HEK293T (cell line): ENCODE measurements at regions not wholly inside any gene's neighbourhood (a gene's known extent, or its start where the extent isn't known, plus 50 kb on each side); places are given as distances from the start of the nearest gene placed in this dataset.

Experiments
- CTCF ChIA-PET: fragments of 350-600 bp; formaldehyde crosslinking; extraction: SDS; loops from one replicate; lab custom pipeline; 2021; ENCODE audit warnings: antibody characterized with exemption, inconsistent platforms; lab: Yijun Ruan, JAX
- POLR2A ChIA-PET: fragments of 350-600 bp; formaldehyde crosslinking; extraction: SDS; loops from one replicate; lab custom pipeline; 2020; ENCODE audit warnings: antibody characterized with exemption, inconsistent platforms; lab: Yijun Ruan, JAX
- DNase-seq: peaks from one replicate; pipeline ENCODE4 v3.0.0; 2012; ENCODE audit warnings: mixed read lengths; ENCODE audit errors: extremely low spot score
- ARNT ChIP-seq: fragments of 450-650 bp; IDR thresholded peaks from 2 replicates; pipeline ENCODE4 v1.6.1; 2017; ENCODE audit warnings: mild to moderate bottlenecking
- BHLHE40 ChIP-seq: fragments of 450-650 bp; IDR thresholded peaks from 2 replicates; pipeline ENCODE4 v1.6.1; 2016; ENCODE audit warnings: mild to moderate bottlenecking, moderate library complexity, borderline replicate concordance
- CTBP1 ChIP-seq: fragments of 450-650 bp; IDR thresholded peaks from 2 replicates; pipeline ENCODE4 v1.6.1; 2016; ENCODE audit warnings: borderline replicate concordance
- ELF4 ChIP-seq: fragments of 450-650 bp; IDR thresholded peaks from 2 replicates; pipeline ENCODE4 v1.6.1; 2017; ENCODE audit warnings: antibody characterized with exemption
- FOXA1 ChIP-seq: fragments of 450-650 bp; IDR thresholded peaks from 2 replicates; pipeline ENCODE4 v1.6.1; 2016; ENCODE audit warnings: mild to moderate bottlenecking
- FOXK2 ChIP-seq: fragments of 450-650 bp; IDR thresholded peaks from 2 replicates; pipeline ENCODE4 v1.6.1; 2016; ENCODE audit warnings: mild to moderate bottlenecking
- FOXM1 ChIP-seq: fragments of 450-650 bp; IDR thresholded peaks from 2 replicates; pipeline ENCODE4 v1.6.1; 2017; ENCODE audit warnings: mild to moderate bottlenecking, borderline replicate concordance
- HDGF ChIP-seq: fragments of 450-650 bp; IDR thresholded peaks from 2 replicates; pipeline ENCODE4 v1.6.1; 2017; ENCODE audit warnings: antibody characterized with exemption, borderline replicate concordance
- L3MBTL2 ChIP-seq: fragments of 450-650 bp; conservative IDR thresholded peaks from 2 replicates; pipeline ENCODE4 v1.6.1; 2016; ENCODE audit warnings: mild to moderate bottlenecking
- LEF1 ChIP-seq: fragments of 450-650 bp; IDR thresholded peaks from 2 replicates; pipeline ENCODE4 v1.6.1; 2017; ENCODE audit warnings: mild to moderate bottlenecking, borderline replicate concordance
- NFRKB ChIP-seq: fragments of 450-650 bp; IDR thresholded peaks from 2 replicates; pipeline ENCODE4 v1.6.1; 2016; ENCODE audit warnings: mild to moderate bottlenecking, moderate library complexity
- SP1 ChIP-seq: fragments of 450-650 bp; IDR thresholded peaks from 2 replicates; pipeline ENCODE4 v1.6.1; 2017
- SUZ12 ChIP-seq: fragments of 450-650 bp; IDR thresholded peaks from 2 replicates; pipeline ENCODE4 v1.6.1; 2016; ENCODE audit warnings: mild to moderate bottlenecking
- TARDBP ChIP-seq: fragments of 450-650 bp; IDR thresholded peaks from 2 replicates; pipeline ENCODE4 v1.6.1; 2016
- ZNF384 ChIP-seq: fragments of 450-650 bp; IDR thresholded peaks from 2 replicates; pipeline ENCODE4 v1.6.1; 2016
- TF ChIP-seq, protein P1 (sequence below): fragments of 450-650 bp; IDR thresholded peaks from 2 replicates; pipeline ENCODE4 v1.6.1; 2016

DNA sequence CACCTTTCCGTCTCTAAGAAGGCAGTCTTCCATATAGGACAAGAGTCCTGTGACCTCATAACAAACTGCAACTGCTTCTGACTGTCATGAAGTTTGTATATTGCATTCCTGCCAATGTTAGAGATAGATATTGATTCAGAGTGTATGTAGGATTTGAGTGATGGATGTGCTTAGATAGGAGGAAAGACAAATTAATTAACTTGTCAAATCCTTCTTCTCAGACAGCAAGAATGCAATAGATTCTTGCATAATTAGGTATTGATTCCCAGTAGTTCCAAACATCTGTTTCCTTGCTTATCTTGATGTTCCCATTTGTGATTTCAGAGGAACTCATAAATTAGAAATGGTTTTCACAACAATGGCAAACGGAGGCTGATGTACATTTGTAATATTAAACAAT, 555.3 kb downstream of the TRAM1L1 start:
- TF ChIP-seq TARDBP (no peak), FOXA1 (no peak)
- DNase-seq, result no peak
- CTCF ChIA-PET, result no interaction called here
- POLR2A ChIA-PET, result no interaction called here

DNA sequence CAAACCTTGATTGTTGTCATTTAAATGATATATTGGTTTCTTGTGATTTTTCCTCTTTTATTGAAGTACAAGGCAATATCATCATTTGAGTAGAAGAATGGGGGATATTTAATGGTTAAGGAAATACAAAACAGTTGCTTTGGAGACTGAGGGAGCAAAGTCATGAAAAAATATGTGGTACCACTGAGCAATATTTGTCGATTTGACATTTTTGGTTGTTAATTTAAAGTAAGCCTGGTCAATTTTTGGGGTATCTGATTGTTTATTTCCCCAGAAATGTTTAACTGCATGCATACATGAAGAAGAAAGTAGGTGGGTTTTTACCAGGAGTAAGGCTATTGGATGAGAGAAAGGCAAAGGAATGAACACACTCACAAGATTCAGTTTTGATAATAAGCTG, 556.2 kb downstream of the TRAM1L1 start:
- ChIA-PET POLR2A (no interaction called here), CTCF (no interaction called here)
- DNase-seq, result no peak
- no peak for TF ChIP-seq NFRKB
- no peak for TF ChIP-seq L3MBTL2
- TF ChIP-seq BHLHE40, result no peak
- no peak for TF ChIP-seq ARNT
- TF ChIP-seq, protein P1, sequence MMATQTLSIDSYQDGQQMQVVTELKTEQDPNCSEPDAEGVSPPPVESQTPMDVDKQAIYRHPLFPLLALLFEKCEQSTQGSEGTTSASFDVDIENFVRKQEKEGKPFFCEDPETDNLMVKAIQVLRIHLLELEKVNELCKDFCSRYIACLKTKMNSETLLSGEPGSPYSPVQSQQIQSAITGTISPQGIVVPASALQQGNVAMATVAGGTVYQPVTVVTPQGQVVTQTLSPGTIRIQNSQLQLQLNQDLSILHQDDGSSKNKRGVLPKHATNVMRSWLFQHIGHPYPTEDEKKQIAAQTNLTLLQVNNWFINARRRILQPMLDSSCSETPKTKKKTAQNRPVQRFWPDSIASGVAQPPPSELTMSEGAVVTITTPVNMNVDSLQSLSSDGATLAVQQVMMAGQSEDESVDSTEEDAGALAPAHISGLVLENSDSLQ, result no peak
- TF ChIP-seq HDGF, result no peak
- no peak for TF ChIP-seq CTBP1
- TF ChIP-seq TARDBP, result no peak
- TF ChIP-seq FOXK2, result no peak
- no peak for TF ChIP-seq ELF4
- TF ChIP-seq LEF1, result no peak
- no peak for TF ChIP-seq FOXA1
- TF ChIP-seq FOXM1, result no peak
- no peak for TF ChIP-seq ZNF384
- no peak for TF ChIP-seq SP1
- no peak for TF ChIP-seq SUZ12

DNA sequence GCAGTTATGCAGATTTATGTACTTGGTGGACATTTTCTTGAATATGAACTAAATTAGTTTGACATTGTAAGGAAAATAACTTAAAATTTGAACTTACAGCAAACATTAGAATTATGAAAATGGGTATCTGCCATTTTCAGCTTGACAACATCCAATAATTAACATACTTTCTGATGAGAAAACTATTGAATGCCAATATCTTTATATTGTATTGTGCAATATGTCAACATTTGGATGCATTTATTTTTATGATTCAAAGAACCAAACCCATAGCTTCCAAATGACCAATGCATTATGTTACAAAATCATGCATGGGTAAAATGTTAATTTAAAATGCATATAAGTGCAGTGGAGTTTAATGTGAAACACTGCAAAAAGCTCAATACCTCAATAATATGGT, 562.5 kb downstream of the TRAM1L1 start:
- POLR2A ChIA-PET, result no interaction called here
- DNase-seq, result no peak
- CTCF ChIA-PET, result no interaction called here

DNA sequence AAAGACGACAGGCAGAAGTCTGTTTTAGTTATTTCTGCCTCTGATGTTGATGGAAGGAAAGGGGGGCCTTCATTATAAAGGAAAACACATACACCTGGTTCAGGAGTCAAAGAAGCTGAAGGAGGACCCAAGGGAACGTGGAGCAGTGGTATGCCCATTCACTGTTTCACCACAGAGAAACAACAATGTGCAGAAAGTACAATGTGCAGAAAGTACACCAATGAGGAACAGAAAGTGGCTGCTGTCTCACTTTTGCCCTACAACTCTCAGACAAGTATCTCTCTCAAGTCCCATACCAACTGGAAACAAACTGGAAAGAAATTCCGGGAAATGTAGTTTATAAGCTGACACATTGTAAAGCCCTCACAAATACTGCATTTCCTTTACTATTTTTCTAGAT, 564.5 kb downstream of the TRAM1L1 start:
- ChIA-PET CTCF (no interaction called here), POLR2A (no interaction called here)
- no peak for TF ChIP-seq ELF4
- no peak for TF ChIP-seq CTBP1
- no peak for TF ChIP-seq SUZ12
- no peak for TF ChIP-seq LEF1
- no peak for TF ChIP-seq NFRKB
- TF ChIP-seq L3MBTL2, result no peak
- DNase-seq, result no peak

More for the DNA sequence above, 562.5 kb downstream of the TRAM1L1 start:
- TF ChIP-seq TARDBP (no peak), L3MBTL2 (no peak), FOXK2 (no peak), ARNT (no peak), HDGF (no peak), ZNF384 (no peak)

DNA sequence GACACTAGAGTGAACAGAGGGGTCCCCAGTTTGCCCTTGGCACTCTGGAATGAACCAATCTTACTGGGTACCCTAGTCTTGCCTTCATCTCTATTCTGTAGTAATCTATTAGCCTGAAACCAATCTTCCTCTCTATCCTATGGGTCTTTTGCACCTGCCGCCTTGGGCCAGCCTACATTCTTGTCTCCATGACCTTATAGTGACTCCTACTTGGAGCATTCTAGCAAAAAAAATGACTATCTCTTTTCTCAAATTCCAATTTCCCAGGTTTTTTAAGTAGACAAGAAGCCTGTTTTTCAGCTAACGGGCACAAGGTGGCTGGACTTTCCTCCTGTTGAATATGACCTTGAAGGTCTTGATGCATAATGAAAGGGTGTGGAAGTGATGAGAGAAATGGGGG, 568.7 kb downstream of the TRAM1L1 start:
- POLR2A ChIA-PET, result no interaction called here
- CTCF ChIA-PET, result no interaction called here
- TF ChIP-seq CTBP1, result no peak
- DNase-seq, result no peak

DNA sequence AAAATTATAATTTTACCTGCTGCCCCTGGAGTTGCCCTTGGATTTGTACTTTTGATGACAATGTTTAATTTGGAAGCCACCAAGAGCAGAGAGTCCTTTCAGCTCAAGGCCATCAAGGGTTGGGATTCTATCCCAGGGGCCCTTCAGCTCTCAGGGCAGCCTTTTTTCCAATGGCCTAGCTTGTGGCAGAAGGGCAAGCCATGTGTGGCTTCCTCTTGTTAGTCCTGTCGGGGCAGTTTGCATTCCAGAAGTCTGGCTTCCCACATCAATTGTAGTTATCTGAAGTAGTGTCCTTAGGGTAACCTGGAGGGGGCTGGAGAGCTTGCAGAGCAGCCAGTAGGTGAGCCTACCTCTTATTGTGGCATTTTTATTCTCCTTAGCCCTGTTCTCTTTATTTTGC, 569.4 kb downstream of the TRAM1L1 start:
- POLR2A ChIA-PET, result no interaction called here
- DNase-seq, result no peak
- CTCF ChIA-PET, result no interaction called here
- TF ChIP-seq CTBP1, result no peak
- no peak for TF ChIP-seq FOXK2
- no peak for TF ChIP-seq LEF1
- no peak for TF ChIP-seq NFRKB
- TF ChIP-seq, protein P1, result no peak
- no peak for TF ChIP-seq BHLHE40
- no peak for TF ChIP-seq TARDBP
- TF ChIP-seq SP1, result no peak
- no peak for TF ChIP-seq HDGF

DNA sequence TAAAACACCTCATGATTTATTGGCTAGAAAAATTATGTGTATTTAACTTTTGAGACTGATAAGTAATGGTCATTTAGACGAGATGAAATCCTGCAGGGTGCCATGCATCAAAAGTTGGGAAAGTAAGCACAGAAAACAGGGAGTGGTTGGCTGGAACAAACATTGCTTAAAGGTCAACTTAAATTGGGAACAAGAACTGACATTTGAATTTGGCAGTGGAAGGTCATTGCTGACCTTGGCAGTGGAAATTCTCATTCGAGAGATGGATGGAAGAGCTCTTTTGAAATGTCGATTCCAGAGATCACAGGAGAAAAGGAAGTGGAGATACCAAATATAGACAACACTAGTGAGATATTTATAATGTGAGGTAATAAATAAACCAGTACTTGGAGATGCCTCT, 572.8 kb downstream of the TRAM1L1 start:
- CTCF ChIA-PET, result no interaction called here
- TF ChIP-seq FOXA1 (no peak), SP1 (no peak), LEF1 (no peak), CTBP1 (no peak), FOXM1 (no peak), BHLHE40 (no peak), ELF4 (no peak)
- no peak for DNase-seq
- POLR2A ChIA-PET, result no interaction called here

DNA sequence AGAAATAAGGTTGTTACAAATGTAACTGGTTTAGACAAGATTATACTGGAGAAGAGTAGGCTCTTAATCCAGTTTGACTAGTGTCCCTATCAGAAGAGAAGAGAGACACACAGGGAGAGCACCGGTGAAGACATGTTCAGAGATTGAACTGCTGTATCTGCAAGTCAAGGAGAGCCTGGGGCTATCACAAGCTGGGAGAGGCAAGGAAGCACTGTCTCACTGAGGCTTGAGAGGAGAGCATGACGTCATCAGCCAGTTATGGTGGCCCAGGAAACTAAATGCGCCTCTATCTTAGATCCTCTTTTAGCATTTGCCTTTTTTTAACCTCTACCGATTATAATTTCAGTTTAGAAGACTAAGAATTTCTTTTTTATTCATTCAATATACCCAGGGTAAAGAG, 583.4 kb downstream of the TRAM1L1 start:
- DNase-seq, result peak; percentile 5
- POLR2A ChIA-PET, result no interaction called here
- TF ChIP-seq L3MBTL2, result no peak
- no peak for TF ChIP-seq HDGF
- TF ChIP-seq ZNF384, result no peak
- TF ChIP-seq FOXA1, result no peak
- no peak for TF ChIP-seq TARDBP
- no peak for TF ChIP-seq BHLHE40
- no peak for TF ChIP-seq FOXM1
- TF ChIP-seq CTBP1, result no peak
- TF ChIP-seq ELF4, result no peak
- no peak for TF ChIP-seq FOXK2
- TF ChIP-seq, protein P1, result no peak
- no peak for TF ChIP-seq ARNT
- TF ChIP-seq SP1, result no peak
- no peak for TF ChIP-seq NFRKB
- CTCF ChIA-PET, result no interaction called here
